Retina (tissue), 1 donor: ENCODE measurements at regions not wholly inside any gene's neighbourhood (a gene's known extent, or its start where the extent isn't known, plus 50 kb on each side); places are given as distances from the start of the nearest gene placed in this dataset.
A peak's percentile ranks its signal among the peaks of the same experiment; 100 is the strongest.

ENCODE experiments used
- DNase-seq: peaks from one replicate; pipeline ENCODE4 v3.0.0-alpha.2; 2016

- DNase-seq, result no peak
These were observed 359.3 kb upstream of the SALL3 start for GRCh38 chr18:78620326-78620725.

- no peak for DNase-seq
These were observed 358.4 kb upstream of the SALL3 start for GRCh38 chr18:78621141-78621755.

- no peak for DNase-seq
These were observed 357.2 kb upstream of the SALL3 start for GRCh38 chr18:78622251-78622906.

GRCh38 chr18:78622907-78623541 lies 356.6 kb upstream of the SALL3 start:
- DNase-seq, result no peak

DNA sequence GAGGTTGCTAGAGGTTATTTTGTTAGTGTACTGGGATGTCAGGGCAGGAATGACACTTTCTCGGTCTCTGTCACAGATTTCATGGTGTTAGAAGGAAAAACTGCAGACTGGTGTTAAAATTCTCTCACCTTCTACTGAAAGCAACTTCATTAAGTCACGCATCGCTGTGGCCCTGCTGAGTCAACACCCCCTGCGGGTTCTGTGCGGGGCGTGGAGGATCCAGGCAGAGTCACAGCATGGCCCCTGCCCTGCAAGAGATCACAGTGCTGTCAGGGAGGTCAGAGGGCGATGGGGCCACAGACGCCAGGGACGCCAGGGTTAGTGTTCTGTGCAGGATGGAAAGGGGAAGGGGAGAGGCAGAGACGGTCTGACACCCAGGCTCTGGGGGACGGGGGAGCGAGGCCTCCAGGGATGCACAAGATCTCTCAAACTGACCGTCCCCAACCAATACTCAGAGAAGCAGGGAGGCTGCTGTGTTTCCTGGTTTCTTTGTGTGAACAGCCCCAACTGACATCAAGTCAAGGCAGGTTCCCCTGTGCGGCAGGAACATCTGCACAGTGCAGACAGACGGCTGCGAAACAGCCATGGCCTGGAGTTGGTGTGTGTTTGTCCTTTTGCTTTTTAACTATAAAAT lies 354.9 kb upstream of the SALL3 start:
- peak; percentile 34 for DNase-seq

DNA sequence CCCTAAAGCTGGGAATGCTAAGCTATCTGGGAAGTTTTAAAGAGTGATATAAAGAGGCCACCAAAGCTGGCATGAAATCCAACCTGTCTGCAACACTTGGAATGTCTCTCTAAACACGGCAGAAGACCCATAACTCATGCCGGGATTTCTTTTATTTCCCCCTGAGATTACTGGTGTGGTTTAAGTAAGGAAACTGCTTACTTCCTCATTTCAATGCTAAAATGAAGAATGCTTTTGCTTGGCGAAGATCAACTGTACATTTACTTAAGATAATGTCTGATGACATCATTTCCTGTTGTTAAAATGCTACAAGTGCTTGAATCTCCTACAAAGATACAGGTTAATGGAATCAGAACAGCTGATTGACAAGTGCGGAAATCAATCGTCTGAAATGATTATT lies 353.8 kb upstream of the SALL3 start:
- no peak for DNase-seq

DNA sequence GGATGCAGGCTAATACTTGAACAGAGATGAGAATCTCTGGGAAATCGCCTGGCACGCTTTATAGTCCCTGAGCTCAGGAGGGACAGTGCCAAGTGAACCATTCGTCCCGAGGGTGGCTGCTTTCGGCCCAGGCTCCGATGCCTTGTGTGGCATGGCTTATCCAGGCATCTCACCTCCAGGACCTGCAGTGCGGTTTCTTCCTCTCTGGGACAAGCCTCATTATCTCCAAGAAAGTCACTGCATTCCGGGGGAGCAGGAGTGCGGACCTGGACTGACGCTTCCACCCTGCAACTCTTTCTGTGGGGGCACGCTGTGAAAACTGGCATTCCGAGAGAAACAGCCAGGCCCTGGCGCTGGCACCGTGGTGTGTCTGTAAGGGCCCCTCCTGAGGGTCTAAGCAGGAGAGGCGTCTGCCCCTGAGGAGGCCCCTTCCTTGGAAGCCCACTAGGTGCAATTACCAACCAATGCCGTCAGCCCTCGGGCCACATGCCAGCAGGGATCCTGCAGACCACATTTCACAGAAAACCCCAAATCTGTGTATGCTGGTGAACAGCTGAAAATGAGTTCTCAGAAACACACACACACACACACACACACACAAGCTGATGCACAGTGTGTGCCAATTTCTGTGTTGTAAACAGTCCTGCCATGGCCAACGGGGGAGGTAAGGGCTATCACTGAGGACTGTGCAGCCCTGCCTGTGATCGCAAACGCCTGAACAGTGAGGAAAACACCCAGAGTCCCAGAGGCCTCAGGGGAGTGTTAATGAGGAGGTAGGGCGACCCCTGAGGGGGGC lies 351.9 kb upstream of the SALL3 start:
- peak; percentile 36 for DNase-seq

- no peak for DNase-seq
These were observed 350.2 kb upstream of the SALL3 start for GRCh38 chr18:78629426-78629825.

- DNase-seq, result no peak
These were observed 349.3 kb upstream of the SALL3 start for GRCh38 chr18:78630356-78630755.

- no peak for DNase-seq
These were observed 348.6 kb upstream of the SALL3 start for GRCh38 chr18:78630981-78631510.

DNA sequence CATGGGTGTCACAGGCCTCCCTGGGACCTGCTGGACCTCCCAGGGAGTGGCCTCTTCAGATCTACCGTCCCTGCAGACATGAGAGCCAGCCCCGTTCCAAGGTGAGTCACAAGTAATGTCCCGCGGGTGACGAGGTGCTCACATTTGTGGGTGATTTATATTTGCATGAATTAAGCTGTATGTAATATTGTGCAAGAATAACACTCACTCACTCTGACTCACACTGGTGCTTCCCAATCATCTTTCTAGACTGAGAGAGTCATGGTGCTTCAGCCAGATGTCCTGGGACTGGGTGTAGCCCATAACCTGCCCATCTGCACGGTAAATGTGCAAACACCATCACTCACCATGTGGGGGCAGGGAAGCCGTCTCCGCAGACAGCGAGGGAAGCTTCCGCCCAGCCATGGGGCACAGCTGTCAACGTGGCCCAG lies 347.5 kb upstream of the SALL3 start:
- no peak for DNase-seq

DNA sequence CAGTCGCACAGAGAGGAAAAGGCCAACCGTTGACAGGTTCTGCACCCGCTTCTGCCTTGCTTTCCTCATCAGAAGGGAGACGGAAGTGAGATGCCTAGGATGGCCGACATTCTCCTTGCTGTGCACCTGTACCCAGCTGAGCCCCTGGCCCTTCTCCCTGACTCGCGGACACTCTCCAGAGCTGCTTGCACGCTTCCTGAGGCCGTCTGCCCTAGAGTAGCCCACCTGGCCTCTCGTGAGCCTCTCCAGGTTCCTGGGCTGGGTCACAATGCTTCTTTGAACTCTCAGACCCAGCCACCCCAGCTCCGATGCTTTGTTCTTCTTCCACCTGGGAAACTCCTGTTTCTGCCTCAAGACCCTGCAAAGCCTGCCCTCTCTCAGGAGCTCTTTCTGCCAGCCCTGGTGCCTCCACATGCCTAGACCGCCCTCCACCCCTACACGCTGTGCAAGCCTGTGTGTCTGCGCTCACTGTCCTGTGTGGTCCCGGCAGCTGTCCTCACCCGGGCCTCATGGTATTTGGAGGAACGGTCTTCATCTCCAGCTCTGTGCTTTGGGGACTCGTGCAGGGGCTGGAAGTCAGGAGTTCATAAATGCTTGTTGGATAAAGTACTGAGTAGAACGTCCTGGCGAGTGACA lies 345.4 kb upstream of the SALL3 start:
- peak; percentile 19 for DNase-seq

DNA sequence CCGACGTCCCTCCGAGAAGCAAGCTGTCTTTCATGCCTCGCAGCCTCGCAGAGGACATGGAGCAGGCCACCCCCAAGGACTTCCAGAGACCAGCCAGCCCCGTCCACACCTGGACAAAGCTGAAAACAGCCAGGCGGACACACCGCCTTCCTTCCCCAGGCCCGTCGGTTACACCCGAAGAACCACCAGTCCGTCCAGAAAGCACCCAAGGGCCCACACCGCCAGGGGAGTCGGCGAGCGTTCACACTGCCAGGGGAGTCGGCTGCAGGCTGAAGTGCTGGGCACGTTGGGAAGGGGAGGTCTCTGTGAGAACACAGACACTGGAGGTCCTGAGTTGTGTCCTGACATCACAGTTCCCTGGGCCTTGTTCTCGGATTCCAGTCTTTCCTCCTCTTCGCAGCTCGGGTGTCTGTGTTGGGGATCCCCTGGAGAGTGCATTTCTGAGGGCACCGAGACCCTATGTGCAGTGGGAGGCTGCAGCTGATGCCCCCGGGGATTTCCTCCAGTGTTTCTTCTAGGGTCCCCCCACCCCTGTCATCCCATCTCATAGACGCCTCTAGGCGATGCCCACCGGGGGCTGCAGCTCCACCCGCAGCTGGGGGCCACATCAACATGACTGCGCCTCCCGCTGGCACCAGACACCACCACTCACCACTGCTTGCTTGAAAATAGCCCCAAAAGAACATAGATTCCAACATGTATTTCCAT lies 344.4 kb upstream of the SALL3 start:
- DNase-seq, result no peak

DNA sequence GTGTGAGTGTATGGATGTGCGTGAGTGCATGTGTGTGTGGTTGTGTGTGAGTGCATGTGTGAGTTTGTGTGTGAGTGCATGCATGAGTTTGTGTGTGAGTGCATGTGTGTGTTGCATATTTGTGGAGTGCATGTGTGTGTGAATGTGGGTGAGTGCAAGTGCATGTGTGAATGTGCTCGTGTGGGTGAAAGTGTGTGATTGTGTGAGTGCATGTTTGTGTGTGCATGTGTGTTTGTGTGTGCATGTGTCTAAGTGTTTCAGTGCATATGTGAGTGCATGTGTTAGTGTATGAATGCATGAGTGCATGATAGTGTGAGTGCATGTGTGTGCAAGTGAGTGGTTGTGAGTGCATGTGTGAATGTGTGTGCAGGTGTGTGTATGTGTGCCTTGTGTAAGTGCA lies 343.4 kb upstream of the SALL3 start:
- no peak for DNase-seq

DNA sequence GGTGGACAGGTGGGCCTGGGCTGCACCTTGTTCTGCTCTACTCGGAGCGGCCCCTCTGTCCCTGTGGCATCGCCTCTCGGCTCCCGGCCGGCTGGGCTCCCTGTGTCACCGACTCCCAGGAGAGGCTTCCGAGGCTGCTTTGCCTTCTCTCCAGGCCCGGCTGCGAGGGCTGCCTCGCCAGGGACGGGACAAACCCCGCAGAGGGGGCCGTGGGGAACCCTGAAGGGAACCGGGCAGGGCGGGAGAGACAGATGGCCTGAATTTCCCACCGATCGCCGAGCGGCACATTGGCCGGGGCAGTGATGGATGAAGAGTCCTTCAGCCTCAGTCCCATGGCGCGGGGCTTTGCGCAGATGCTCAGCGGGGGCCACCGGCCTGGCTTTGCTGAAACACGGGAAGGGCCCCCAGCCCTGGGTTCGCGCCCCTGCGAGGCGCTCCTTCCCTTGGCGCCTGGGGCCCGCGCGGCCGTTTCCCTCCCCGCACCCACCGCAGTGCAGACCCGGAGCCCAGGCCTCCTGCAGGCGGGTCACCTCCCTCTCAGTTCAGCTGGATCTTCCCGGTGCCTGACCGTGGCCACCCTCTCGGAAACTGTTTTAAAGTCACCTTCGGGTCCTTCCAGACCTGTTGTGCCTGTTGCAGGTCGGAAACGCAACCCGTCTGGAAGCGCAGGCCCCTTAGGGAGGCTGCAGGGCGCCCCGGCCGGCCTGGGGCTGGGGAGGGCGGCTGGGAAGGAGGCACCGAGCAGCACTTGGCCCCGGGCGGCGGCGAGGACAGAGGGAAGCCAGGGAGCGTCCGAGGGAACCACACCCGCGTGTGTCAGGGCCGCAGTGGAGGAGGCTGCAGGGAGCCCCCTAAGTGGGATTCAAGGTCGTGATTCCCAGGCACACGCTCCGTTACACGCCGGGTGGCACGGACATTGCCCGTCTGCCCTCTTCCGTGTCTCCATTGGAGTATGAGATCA lies 341.9 kb upstream of the SALL3 start:
- DNase-seq, result no peak

DNA sequence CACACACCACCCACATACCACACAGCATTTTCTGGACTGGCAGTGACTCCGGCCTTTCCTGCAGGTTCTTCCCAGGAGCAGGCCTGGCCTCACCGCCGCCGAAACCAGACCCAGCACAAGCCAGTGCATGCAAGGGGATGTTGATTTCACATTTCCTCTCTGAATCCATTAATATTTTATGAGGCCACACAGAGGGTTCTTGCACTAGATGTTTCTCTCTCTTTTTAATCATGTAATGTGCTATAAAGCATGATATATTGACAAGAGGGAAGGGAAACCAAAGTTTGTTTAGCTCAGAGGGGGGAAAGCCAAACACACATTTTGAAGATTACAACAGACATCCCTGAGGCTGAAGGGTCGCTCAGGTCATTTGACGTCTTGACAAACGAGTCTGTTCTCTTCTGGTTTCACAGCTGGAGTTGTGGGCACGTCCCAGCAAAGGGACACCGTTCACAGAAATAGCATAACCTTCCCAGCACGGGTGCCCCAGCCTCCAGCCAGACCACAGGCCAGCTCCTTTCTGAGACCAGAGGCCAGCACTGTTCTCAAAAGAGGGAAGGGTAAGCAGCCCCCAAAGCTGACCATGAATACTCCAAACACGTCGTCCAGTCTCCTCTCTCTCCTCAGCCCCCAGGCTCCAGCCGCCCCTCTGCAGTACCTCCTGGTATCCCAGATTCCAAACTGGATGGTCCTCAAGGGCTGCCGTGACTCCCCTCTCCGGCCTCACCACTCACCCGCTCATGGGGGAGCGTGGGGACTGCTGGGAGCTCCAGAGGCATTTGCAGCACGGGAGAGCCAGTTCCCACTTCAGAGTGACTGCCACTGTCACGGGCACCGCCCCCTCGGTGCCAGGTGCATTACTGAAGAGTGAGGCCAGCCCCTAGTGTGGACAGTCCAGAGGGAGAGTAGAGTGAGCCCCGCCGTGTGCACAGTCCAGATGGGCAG lies 340.3 kb upstream of the SALL3 start:
- peak; percentile 44 for DNase-seq

DNA sequence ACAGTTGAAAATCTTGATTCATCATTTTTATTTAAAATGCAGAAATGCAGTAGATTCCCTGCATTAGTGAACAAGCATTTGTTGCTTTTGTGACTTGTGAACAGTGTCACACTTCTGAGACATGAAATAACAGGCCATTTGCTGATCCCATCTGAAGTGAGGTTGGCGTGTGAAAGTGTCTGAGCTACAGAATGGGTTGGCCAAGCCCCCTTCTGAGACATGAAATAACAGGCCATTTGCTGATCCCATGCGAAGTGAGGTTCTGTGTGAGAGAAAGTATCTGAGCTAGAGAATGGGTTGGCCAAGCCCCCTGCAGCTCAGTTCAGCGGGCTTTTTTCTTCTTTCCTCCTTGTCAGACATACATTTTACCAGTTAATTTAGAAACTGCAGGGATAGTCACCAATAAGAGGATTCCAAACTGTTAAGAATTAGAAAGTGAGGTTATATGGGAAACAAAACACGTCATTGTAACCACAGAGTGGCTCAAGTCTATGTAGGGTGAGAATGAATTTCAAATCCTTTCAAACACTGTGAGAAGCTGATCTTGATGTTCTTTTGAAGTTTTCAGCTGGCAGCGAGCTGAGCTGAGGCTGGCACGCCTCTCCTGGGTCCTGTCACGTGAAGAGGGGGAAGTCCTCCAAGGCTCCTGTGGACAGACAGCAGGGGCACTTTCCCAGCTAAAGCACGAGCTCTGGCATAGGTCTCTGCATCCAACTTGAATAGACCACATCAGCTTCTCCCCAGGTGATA lies 339.2 kb upstream of the SALL3 start:
- DNase-seq, result no peak

- DNase-seq, result no peak
These were observed 337.9 kb upstream of the SALL3 start for GRCh38 chr18:78641689-78642231.
